K562 (cell line): ENCODE measurements at regions not wholly inside any gene's neighbourhood (a gene's known extent, or its start where the extent isn't known, plus 50 kb on each side); places are given as distances from the start of the nearest gene placed in this dataset.

Experiments used
- ADNP ChIP-seq: fragments of 200-800 bp; sonication (Bioruptor generic); IDR thresholded peaks from 2 replicates; pipeline ENCODE4 v1.6.1; 2016; ENCODE audit warnings: missing genetic modification characterization, missing compliant biosample characterization
- ARID2 ChIP-seq: fragments of 450-650 bp; IDR thresholded peaks from 2 replicates; pipeline ENCODE4 v1.6.1; 2017; ENCODE audit warnings: antibody characterized with exemption, mild to moderate bottlenecking
- CREB3L1 ChIP-seq: fragments of 450-650 bp; IDR thresholded peaks from 2 replicates; pipeline ENCODE4 v1.6.1; 2014; ENCODE audit warnings: low read depth, mild to moderate bottlenecking, moderate library complexity, borderline replicate concordance
- CREM ChIP-seq: IDR thresholded peaks from 2 replicates; pipeline ENCODE4 v1.6.1; 2014; ENCODE audit warnings: antibody characterized with exemption, low read depth
- DEAF1 ChIP-seq: fragments of 450-650 bp; formaldehyde crosslinking; IDR thresholded peaks from 2 replicates; pipeline ENCODE4 v1.4.0; 2020; ENCODE audit warnings: mild to moderate bottlenecking, moderate library complexity
- HDAC8 ChIP-seq: fragments of 450-650 bp; IDR thresholded peaks from 2 replicates; pipeline ENCODE4 v1.6.1; 2016; ENCODE audit warnings: mild to moderate bottlenecking, missing genetic modification characterization, moderate library complexity, missing compliant biosample characterization
- HNRNPLL ChIP-seq: fragments of 200-400 bp; formaldehyde crosslinking; IDR thresholded peaks from 2 replicates; pipeline ENCODE4 v1.6.1; 2017; ENCODE audit warnings: low read length, low read depth, mild to moderate bottlenecking; ENCODE audit not compliant: poor library complexity, severe bottlenecking
- KAT7 ChIP-seq: sonication (generic); formaldehyde crosslinking; IDR thresholded peaks from 2 replicates; pipeline ENCODE4 v1.8.0; 2022; ENCODE audit warnings: missing genetic modification reagents, mild to moderate bottlenecking, borderline replicate concordance
- KLF16 ChIP-seq: IDR thresholded peaks from 2 replicates; pipeline ENCODE4 v1.6.1; 2016; ENCODE audit warnings: antibody characterized with exemption
- MAFK ChIP-seq: IDR thresholded peaks from 2 replicates; pipeline ENCODE4 v1.6.1; 2011; ENCODE audit warnings: low read length, improper control_type of control experiment
- MXI1 ChIP-seq: IDR thresholded peaks from 2 replicates; pipeline ENCODE4 v1.6.1; 2011; ENCODE audit warnings: low read depth, mild to moderate bottlenecking, improper control_type of control experiment, low read length
- NR2C1 ChIP-seq, 2 experiments: fragments of 450-650 bp; IDR thresholded peaks; 2 replicates each; pipeline ENCODE4 v1.6.1; 2017; ENCODE audit warnings: mild to moderate bottlenecking in 2 of 2, antibody characterized with exemption in 1 of 2, inconsistent platforms in 1 of 2, missing compliant biosample characterization in 1 of 2, missing genetic modification characterization in 1 of 2
- PBX2 ChIP-seq, 2 experiments: IDR thresholded peaks in 1 of 2; conservative IDR thresholded peaks in 1 of 2; 2 replicates each; pipeline ENCODE4 v1.6.1; 2016; ENCODE audit warnings: low read depth in 2 of 2, mild to moderate bottlenecking in 1 of 2, missing compliant biosample characterization in 1 of 2, missing genetic modification characterization in 1 of 2, moderate library complexity in 1 of 2
- RNF219 ChIP-seq: fragments of 250-450 bp; sonication (Bioruptor Pico); IDR thresholded peaks from 2 replicates; pipeline ENCODE4 v1.5.0; 2022; ENCODE audit warnings: mild to moderate bottlenecking
- TARDBP ChIP-seq: fragments of 450-650 bp; IDR thresholded peaks from 2 replicates; pipeline ENCODE4 v1.6.1; 2016
- ZC3H11A ChIP-seq: IDR thresholded peaks from 2 replicates; pipeline ENCODE4 v1.6.1; 2012; ENCODE audit warnings: low read depth, low read length, improper control_type of control experiment
- ZKSCAN3 ChIP-seq: fragments of 250-450 bp; sonication (Bioruptor Pico); IDR thresholded peaks from 2 replicates; pipeline ENCODE4 v1.4.0; 2020
- ZNF75A ChIP-seq: fragments of 450-650 bp; formaldehyde crosslinking; IDR thresholded peaks from 2 replicates; pipeline ENCODE4 v1.4.0; 2020; ENCODE audit warnings: mild to moderate bottlenecking
- TF ChIP-seq, protein P1 (sequence below): fragments of 450-650 bp; IDR thresholded peaks from one replicate; pipeline ENCODE4 v1.6.1; 2018; ENCODE audit warnings: mild to moderate bottlenecking, moderate library complexity; ENCODE audit not compliant: partially characterized antibody

- TF ChIP-seq, protein P1, sequence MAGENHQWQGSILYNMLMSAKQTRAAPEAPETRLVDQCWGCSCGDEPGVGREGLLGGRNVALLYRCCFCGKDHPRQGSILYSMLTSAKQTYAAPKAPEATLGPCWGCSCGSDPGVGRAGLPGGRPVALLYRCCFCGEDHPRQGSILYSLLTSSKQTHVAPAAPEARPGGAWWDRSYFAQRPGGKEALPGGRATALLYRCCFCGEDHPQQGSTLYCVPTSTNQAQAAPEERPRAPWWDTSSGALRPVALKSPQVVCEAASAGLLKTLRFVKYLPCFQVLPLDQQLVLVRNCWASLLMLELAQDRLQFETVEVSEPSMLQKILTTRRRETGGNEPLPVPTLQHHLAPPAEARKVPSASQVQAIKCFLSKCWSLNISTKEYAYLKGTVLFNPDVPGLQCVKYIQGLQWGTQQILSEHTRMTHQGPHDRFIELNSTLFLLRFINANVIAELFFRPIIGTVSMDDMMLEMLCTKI, result no peak
- TF ChIP-seq KLF16, result peak; percentile 87
- TF ChIP-seq ZKSCAN3 (CRISPR knock-in tag), result no peak
- TF ChIP-seq PBX2 (CRISPR knock-in tag; IDR thresholded peaks at IDR 0.05; ENCODE audit: low read depth), result no peak
- no peak for TF ChIP-seq PBX2 (tag; conservative IDR thresholded peaks at IDR 0.05; ENCODE audit: low read depth)
- TF ChIP-seq ZC3H11A, result no peak
- no peak for TF ChIP-seq MAFK
- no peak for TF ChIP-seq CREB3L1
- TF ChIP-seq ARID2, result peak; percentile 34; the same call in 1 of the 2 replicates
- no peak for TF ChIP-seq KAT7
- TF ChIP-seq RNF219 (CRISPR knock-in tag), result no peak
- TF ChIP-seq TARDBP, result no peak
- TF ChIP-seq DEAF1, result peak; percentile 78
- TF ChIP-seq ADNP (tag), result no peak
- TF ChIP-seq HDAC8 (tag), result no peak
- TF ChIP-seq MXI1, result no peak
- no peak for TF ChIP-seq ZNF75A (CRISPR knock-in tag)
- no peak for TF ChIP-seq NR2C1 (IDR thresholded peaks at IDR 0.05)
- no peak for TF ChIP-seq NR2C1 (tag; IDR thresholded peaks at IDR 0.05)
- TF ChIP-seq CREM, result peak; percentile 38; the same call in 1 of the 2 replicates
- TF ChIP-seq HNRNPLL, result no peak
Measured at GRCh38 chr15:79595995-79596622, 164.0 kb downstream of the MINAR1 start (continued).
